HEK293 (cell line): ENCODE measurements at regions not wholly inside any gene's neighbourhood (a gene's known extent, or its start where the extent isn't known, plus 50 kb on each side); places are given as distances from the start of the nearest gene placed in this dataset.

Experiments
- CTCF ChIA-PET: fragments of 350-600 bp; formaldehyde crosslinking; extraction: SDS; loops from one replicate; lab custom pipeline; 2021; ENCODE audit warnings: antibody characterized with exemption; lab: Yijun Ruan, JAX
- POLR2A ChIA-PET: fragments of 300-600 bp; formaldehyde crosslinking; extraction: SDS; loops from one replicate; lab custom pipeline; 2020; ENCODE audit warnings: antibody characterized with exemption, inconsistent platforms; lab: Yijun Ruan, JAX
- H3K27ac ChIP-seq: fragments of 200-500 bp; sonication (Bioruptor generic); 2 replicates; pipeline ENCODE4 v1.5.1; 2014; ENCODE audit warnings: low read depth, low read length, control low read depth, inconsistent platforms; ENCODE audit errors: extremely low read depth
- H3K36me3 ChIP-seq, 2 experiments: fragments of 200-500 bp in 1 of 2; sonication (Bioruptor generic) in 1 of 2; 1 replicate in 1 of 2; 2 replicates in 1 of 2; pipeline ENCODE4 v1.5.1; 2014 to 2017; ENCODE audit warnings: inconsistent platforms in 2 of 2, low read length in 2 of 2; ENCODE audit not compliant: control insufficient read depth in 2 of 2, insufficient read depth in 1 of 2
- H3K4me1 ChIP-seq: fragments of 200-500 bp; sonication (Bioruptor generic); 2 replicates; pipeline ENCODE4 v1.5.1; 2014; ENCODE audit warnings: mild to moderate bottlenecking, low read length, inconsistent platforms; ENCODE audit not compliant: control insufficient read depth, insufficient read depth
- H3K4me3 ChIP-seq: 2 replicates; pipeline ENCODE4 v1.5.1; 2011; ENCODE audit warnings: low read depth, mild to moderate bottlenecking, control low read depth, low read length, moderate library complexity
- H3K9me3 ChIP-seq: fragments of 200-500 bp; sonication (Bioruptor generic); 2 replicates; pipeline ENCODE4 v1.5.1; 2014; ENCODE audit warnings: low read depth, low read length, inconsistent platforms; ENCODE audit not compliant: control insufficient read depth, insufficient read depth
- PATZ1 ChIP-seq: fragments of 450-650 bp; formaldehyde crosslinking; IDR thresholded peaks from 2 replicates; pipeline ENCODE4 v1.5.1; 2016; ENCODE audit warnings: missing biosample characterization, missing genetic modification characterization
- ZBTB20 ChIP-seq: fragments of 450-650 bp; formaldehyde crosslinking; IDR thresholded peaks from 2 replicates; pipeline ENCODE4 v1.5.1; 2016; ENCODE audit warnings: missing biosample characterization, missing genetic modification characterization
- ZFP3 ChIP-seq: fragments of 450-650 bp; formaldehyde crosslinking; IDR thresholded peaks from 2 replicates; pipeline ENCODE4 v1.5.1; 2016; ENCODE audit warnings: low read depth, missing biosample characterization, missing genetic modification characterization
- ZNF24 ChIP-seq: fragments of 450-650 bp; formaldehyde crosslinking; IDR thresholded peaks from 2 replicates; pipeline ENCODE4 v1.5.1; 2016; ENCODE audit warnings: missing biosample characterization, missing genetic modification characterization
- ZNF274 ChIP-seq, 2 experiments: fragments of 200-500 bp in 1 of 2; fragments of 450-650 bp in 1 of 2; sonication (Bioruptor generic) in 1 of 2; formaldehyde crosslinking in 1 of 2; IDR thresholded peaks; 2 replicates each; pipeline versions ENCODE4 v1.5.1 to v1.6.1; 2014 to 2016; ENCODE audit warnings: borderline replicate concordance in 1 of 2, inconsistent platforms in 1 of 2, low read length in 1 of 2, missing biosample characterization in 1 of 2, missing genetic modification characterization in 1 of 2
- ZNF324 ChIP-seq: fragments of 450-650 bp; formaldehyde crosslinking; IDR thresholded peaks from 2 replicates; pipeline ENCODE4 v1.5.1; 2016; ENCODE audit warnings: missing biosample characterization, missing genetic modification characterization
- ZNF335 ChIP-seq: fragments of 450-650 bp; formaldehyde crosslinking; conservative IDR thresholded peaks from 2 replicates; pipeline ENCODE4 v1.5.1; 2016; ENCODE audit warnings: missing biosample characterization, missing genetic modification characterization
- ZNF350 ChIP-seq: fragments of 450-650 bp; formaldehyde crosslinking; IDR thresholded peaks from 2 replicates; pipeline ENCODE4 v1.5.0; 2017; ENCODE audit warnings: missing biosample characterization, mild to moderate bottlenecking, missing genetic modification characterization
- ZNF366 ChIP-seq: fragments of 450-650 bp; formaldehyde crosslinking; conservative IDR thresholded peaks from 2 replicates; pipeline ENCODE4 v1.5.1; 2016; ENCODE audit warnings: missing biosample characterization, missing genetic modification characterization
- ZNF394 ChIP-seq: fragments of 450-650 bp; formaldehyde crosslinking; IDR thresholded peaks from 2 replicates; pipeline ENCODE4 v1.5.1; 2016; ENCODE audit warnings: missing biosample characterization, missing genetic modification characterization, mild to moderate bottlenecking, moderate library complexity, borderline replicate concordance
- ZNF433 ChIP-seq: fragments of 450-650 bp; formaldehyde crosslinking; IDR thresholded peaks from 2 replicates; pipeline ENCODE4 v1.5.1; 2016; ENCODE audit warnings: missing biosample characterization, missing genetic modification characterization, low read depth
- ZNF621 ChIP-seq: fragments of 450-650 bp; formaldehyde crosslinking; IDR thresholded peaks from 2 replicates; pipeline ENCODE4 v1.5.1; 2017; ENCODE audit warnings: missing biosample characterization, missing genetic modification characterization
- ZNF776 ChIP-seq: fragments of 450-650 bp; formaldehyde crosslinking; IDR thresholded peaks from 2 replicates; pipeline ENCODE4 v1.5.0; 2017; ENCODE audit warnings: missing biosample characterization, missing genetic modification characterization, borderline replicate concordance
- ZSCAN23 ChIP-seq: fragments of 450-650 bp; formaldehyde crosslinking; IDR thresholded peaks from 2 replicates; pipeline ENCODE4 v1.5.1; 2016; ENCODE audit warnings: missing biosample characterization, missing genetic modification characterization
- TF ChIP-seq, protein P1 (sequence below): fragments of 450-650 bp; formaldehyde crosslinking; IDR thresholded peaks from 2 replicates; pipeline ENCODE4 v1.5.1; 2016; ENCODE audit warnings: missing biosample characterization, missing genetic modification characterization, borderline replicate concordance

DNA sequence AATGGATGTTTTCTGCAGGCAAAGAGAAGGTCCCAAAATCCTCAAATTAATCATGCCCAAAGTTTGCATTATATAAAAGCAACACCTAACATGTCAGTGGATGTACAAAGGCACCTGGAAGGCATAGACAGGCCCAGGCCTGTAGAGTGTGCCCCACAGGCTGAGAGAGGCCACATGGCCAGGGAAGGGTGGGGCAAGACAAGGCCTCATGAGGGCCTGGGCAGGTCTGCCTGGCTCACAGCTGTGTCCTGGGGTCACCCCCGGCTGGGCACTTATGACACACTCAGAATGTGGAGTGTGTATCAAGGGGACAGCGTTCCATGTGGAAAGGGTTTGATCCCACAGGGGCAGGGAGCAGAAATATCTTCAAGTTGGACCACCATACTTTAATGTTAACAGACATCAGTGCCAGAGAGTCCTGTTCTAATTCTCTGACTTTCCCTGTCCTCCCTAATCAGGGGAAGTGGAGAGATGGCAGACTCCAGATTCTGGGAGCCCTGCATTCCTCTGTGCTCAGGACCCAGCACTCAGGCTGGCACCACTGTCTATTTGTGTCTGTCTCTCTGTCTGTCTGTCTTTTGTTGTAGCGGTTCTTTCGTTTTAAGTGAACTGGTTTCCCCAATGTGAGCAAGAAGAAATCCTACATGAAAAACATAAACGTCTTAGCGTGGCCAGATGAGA lies 178.3 kb upstream of the FOXA2 start:
- no peak overlapping the region for H3K27ac ChIP-seq
- no peak for TF ChIP-seq PATZ1 (tag by site-specific recombination)
- TF ChIP-seq ZNF350: no peak
- TF ChIP-seq ZFP3: no peak
- TF ChIP-seq ZNF274 (IDR thresholded peaks at IDR 0.05; ENCODE audit: low read length): no peak
- TF ChIP-seq ZNF274 (tag by site-specific recombination; IDR thresholded peaks at IDR 0.05; ENCODE audit: borderline replicate concordance): no peak
- TF ChIP-seq, protein P1, sequence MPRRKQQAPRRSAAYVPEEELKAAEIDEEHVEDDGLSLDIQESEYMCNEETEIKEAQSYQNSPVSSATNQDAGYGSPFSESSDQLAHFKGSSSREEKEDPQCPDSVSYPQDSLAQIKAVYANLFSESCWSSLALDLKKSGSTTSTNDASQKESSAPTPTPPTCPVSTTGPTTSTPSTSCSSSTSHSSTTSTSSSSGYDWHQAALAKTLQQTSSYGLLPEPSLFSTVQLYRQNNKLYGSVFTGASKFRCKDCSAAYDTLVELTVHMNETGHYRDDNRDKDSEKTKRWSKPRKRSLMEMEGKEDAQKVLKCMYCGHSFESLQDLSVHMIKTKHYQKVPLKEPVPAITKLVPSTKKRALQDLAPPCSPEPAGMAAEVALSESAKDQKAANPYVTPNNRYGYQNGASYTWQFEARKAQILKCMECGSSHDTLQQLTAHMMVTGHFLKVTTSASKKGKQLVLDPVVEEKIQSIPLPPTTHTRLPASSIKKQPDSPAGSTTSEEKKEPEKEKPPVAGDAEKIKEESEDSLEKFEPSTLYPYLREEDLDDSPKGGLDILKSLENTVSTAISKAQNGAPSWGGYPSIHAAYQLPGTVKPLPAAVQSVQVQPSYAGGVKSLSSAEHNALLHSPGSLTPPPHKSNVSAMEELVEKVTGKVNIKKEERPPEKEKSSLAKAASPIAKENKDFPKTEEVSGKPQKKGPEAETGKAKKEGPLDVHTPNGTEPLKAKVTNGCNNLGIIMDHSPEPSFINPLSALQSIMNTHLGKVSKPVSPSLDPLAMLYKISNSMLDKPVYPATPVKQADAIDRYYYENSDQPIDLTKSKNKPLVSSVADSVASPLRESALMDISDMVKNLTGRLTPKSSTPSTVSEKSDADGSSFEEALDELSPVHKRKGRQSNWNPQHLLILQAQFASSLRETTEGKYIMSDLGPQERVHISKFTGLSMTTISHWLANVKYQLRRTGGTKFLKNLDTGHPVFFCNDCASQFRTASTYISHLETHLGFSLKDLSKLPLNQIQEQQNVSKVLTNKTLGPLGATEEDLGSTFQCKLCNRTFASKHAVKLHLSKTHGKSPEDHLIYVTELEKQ (tag by site-specific recombination): no peak
- TF ChIP-seq ZNF24 (tag by site-specific recombination): no peak
- TF ChIP-seq, all 188 proteins: peak for 0
- no peaks in the 10 kb centered on the region for H3K4me1 ChIP-seq
- CTCF ChIA-PET: interaction anchor here (0.6 to 0.7 kb wide), 2 partner anchors 55 to 557 kb away, joined by 3 to 4 read pairs; no protein-coding TSS in a partner anchor
- no peaks in the 10 kb centered on the region for H3K9me3 ChIP-seq
- POLR2A ChIA-PET: no interaction called here
- no peaks in the 10 kb centered on the region for H3K36me3 ChIP-seq
- no peak overlapping the region for H3K4me3 ChIP-seq

DNA sequence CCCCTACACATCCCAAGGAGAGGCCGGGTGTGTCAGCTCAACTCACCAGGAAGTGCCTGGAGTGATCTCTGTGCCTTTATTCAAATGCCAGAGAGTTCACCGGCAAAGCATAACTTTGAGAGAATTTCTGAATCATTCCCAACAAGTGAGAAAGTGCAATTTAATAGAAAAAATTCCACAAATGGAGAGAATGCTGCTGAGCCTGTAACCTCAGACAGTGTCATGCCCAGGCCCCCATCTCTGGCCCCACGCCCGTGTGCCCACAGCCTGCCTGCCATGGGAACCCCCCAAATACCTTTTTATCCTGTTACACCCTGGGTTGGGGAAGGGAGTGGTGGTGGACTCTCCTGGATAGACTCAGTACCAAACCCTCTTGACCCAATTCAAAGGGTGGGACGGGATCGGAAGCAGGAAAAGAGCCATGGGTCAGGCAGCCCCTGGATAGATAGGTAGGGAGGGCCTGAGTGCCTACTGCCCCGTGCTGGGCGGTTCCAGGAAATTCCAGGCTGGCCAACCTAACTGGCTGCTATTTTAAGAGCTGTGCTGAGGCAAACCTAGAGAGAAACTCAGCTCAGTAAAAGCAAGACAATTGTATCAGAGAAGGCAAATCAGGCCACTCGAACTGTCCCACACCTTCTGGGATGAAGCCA lies 179.0 kb upstream of the FOXA2 start:
- CTCF ChIA-PET: no interaction called here
- Histone ChIP-seq H3K36me3 (no peaks in the 10 kb centered on the region), H3K27ac (no peak overlapping the region), H3K9me3 (no peaks in the 10 kb centered on the region)
- TF ChIP-seq ZSCAN23 (tag by site-specific recombination): no peak
- no peak for TF ChIP-seq ZNF394 (tag by site-specific recombination)
- no peak for TF ChIP-seq ZNF324 (tag by site-specific recombination)
- TF ChIP-seq ZNF433 (tag by site-specific recombination): no peak
- no peak for TF ChIP-seq ZBTB20 (tag by site-specific recombination)
- TF ChIP-seq ZNF621 (tag by site-specific recombination): no peak
- TF ChIP-seq ZNF366 (tag by site-specific recombination): no peak
- no peak for TF ChIP-seq ZNF776 (tag by site-specific recombination)
- no peak for TF ChIP-seq ZNF335 (tag by site-specific recombination)
- TF ChIP-seq, all 188 proteins: peak for 0
- POLR2A ChIA-PET: no interaction called here
- no peak overlapping the region for H3K4me3 ChIP-seq
- no peaks in the 10 kb centered on the region for H3K4me1 ChIP-seq
